OCI-LY7 (cell line): ENCODE measurements at regions not wholly inside any gene's neighbourhood (a gene's known extent, or its start where the extent isn't known, plus 50 kb on each side); places are given as distances from the start of the nearest gene placed in this dataset.

Experiments
- BruUV-seq: library from RNA; stranded (reverse); fragments of 400-500 nt; replicated peaks from 2 replicates; lab custom pipeline; 2021; lab: Mats Ljungman, UMichigan
- CTCF ChIA-PET: fragments of 300-600 bp; sonication (Branson Sonifier 250); formaldehyde crosslinking; loops from one replicate; lab custom pipeline; 2022; ENCODE audit warnings: antibody characterized with exemption; ENCODE audit not compliant: unreplicated experiment; lab: Charles Lee
- POLR2A ChIA-PET: fragments of 300-600 bp; sonication (Branson Sonifier 250); formaldehyde crosslinking; loops from one replicate; lab custom pipeline; 2022; ENCODE audit warnings: antibody characterized with exemption; lab: Charles Lee
- DNase-seq: peaks from one replicate; pipeline ENCODE4 v3.0.0-alpha.2; 2015; ENCODE audit warnings: low spot score
- H2AFZ ChIP-seq: fragments of 200-600 bp; sonication (generic), shearing (Covaris generic); 2 replicates; pipeline ENCODE4 v1.6.1; 2014; ENCODE audit warnings: mild to moderate bottlenecking, antibody characterized with exemption, low read length, moderate library complexity
- H3K27ac ChIP-seq: fragments of 200-600 bp; sonication (generic); 2 replicates; pipeline ENCODE4 v1.5.1; 2014; ENCODE audit warnings: mixed run types, low read depth, mild to moderate bottlenecking, moderate library complexity, low read length, inconsistent platforms; ENCODE audit not compliant: poor library complexity, severe bottlenecking
- H3K36me3 ChIP-seq: fragments of 200-600 bp; sonication (generic); 2 replicates; pipeline ENCODE4 v1.6.1; 2014; ENCODE audit warnings: mild to moderate bottlenecking, antibody characterized with exemption, low read length, moderate library complexity, mixed read lengths; ENCODE audit not compliant: insufficient read depth
- H3K4me1 ChIP-seq: fragments of 200-600 bp; sonication (generic); 2 replicates; pipeline ENCODE4 v1.5.1; 2014; ENCODE audit warnings: mild to moderate bottlenecking, low read length; ENCODE audit not compliant: insufficient read depth, poor library complexity, severe bottlenecking
- H3K4me2 ChIP-seq: fragments of 200-600 bp; sonication (generic); 2 replicates; pipeline ENCODE4 v1.6.1; 2014; ENCODE audit warnings: mild to moderate bottlenecking, low read length
- H3K4me3 ChIP-seq: fragments of 200-600 bp; sonication (generic); 2 replicates; pipeline ENCODE4 v1.5.1; 2014; ENCODE audit warnings: mild to moderate bottlenecking, low read depth, low read length; ENCODE audit not compliant: poor library complexity, severe bottlenecking
- H3K79me2 ChIP-seq: fragments of 200-600 bp; sonication (generic); 2 replicates; pipeline ENCODE4 v1.6.1; 2016; ENCODE audit warnings: low read depth, mild to moderate bottlenecking, low read length, moderate library complexity, mixed read lengths; ENCODE audit not compliant: insufficient read depth
- H3K9me2 ChIP-seq: fragments of 200-600 bp; sonication (generic); 2 replicates; pipeline ENCODE4 v1.6.1; 2016; ENCODE audit warnings: mild to moderate bottlenecking, low read length, mixed read lengths; ENCODE audit not compliant: insufficient read depth
- H3K9me3 ChIP-seq: fragments of 200-600 bp; sonication (generic); 2 replicates; pipeline ENCODE4 v1.6.1; 2014; ENCODE audit warnings: mild to moderate bottlenecking, mixed run types, low read length, mixed read lengths
- H4K20me1 ChIP-seq: fragments of 200-600 bp; sonication (generic); 2 replicates; pipeline ENCODE4 v1.6.1; 2014; ENCODE audit warnings: mild to moderate bottlenecking, antibody characterized with exemption, low read length, moderate library complexity, mixed read lengths; ENCODE audit not compliant: insufficient read depth
- EZH2phosphoT487 ChIP-seq: fragments of 200-600 bp; sonication (generic); IDR thresholded peaks from 2 replicates; pipeline ENCODE4 v1.6.1; 2018; ENCODE audit warnings: low read depth, borderline replicate concordance, mild to moderate bottlenecking, mixed run types, antibody characterized with exemption, low read length, moderate library complexity, mixed read lengths
- intact Hi-C: fragments of 100-400 bp; cut with micrococcal nuclease; formaldehyde crosslinking; loops from one replicate; pipeline ENCODE4 v1.10.0; 2022; ENCODE audit not compliant: unreplicated experiment
- TF ChIP-seq, protein P1 (sequence below): fragments of 200-600 bp; sonication (generic); conservative IDR thresholded peaks from 2 replicates; pipeline ENCODE4 v1.5.1; 2014; ENCODE audit warnings: mild to moderate bottlenecking, antibody characterized with exemption, low read length, moderate library complexity, mixed read lengths

DNA sequence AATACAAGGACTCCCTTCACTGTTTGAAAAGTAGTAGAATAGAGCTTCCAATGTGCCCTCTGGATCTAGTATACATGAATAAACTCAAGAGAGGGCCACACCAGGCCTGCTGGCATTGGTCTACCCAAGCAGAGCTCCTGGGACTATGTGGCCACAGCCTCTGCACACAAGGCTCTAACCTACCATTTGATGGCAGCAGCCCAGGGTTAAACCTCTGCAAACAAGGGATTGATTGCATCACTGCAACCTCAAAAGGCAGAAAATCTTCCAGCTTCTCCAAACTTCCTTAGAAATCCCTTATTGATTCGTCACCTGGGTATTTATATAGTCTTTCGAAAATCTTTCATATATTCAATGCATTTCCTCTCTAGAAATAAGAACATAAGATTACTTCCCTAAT lies 147.6 kb upstream of the SETBP1 start:
- H3K4me1 ChIP-seq: no peaks in the 10 kb centered on the region
- CTCF ChIA-PET: no interaction called here
- H3K4me2 ChIP-seq: no peak overlapping the region
- intact Hi-C loops: no loop called here
- H2AFZ ChIP-seq: no peak overlapping the region
- H4K20me1 ChIP-seq: no peaks in the 10 kb centered on the region
- no peaks in the 10 kb centered on the region for H3K79me2 ChIP-seq
- H3K9me2 ChIP-seq: no peaks in the 10 kb centered on the region
- POLR2A ChIA-PET: no interaction called here
- no peaks in the 10 kb centered on the region for H3K36me3 ChIP-seq
- no peak for DNase-seq
- no peaks in the 10 kb centered on the region for H3K9me3 ChIP-seq
- no peak overlapping the region for H3K27ac ChIP-seq
- H3K4me3 ChIP-seq: no peak overlapping the region
- no TSS peak for BruUV-seq
- no peak for TF ChIP-seq EZH2phosphoT487
- TF ChIP-seq, protein P1, sequence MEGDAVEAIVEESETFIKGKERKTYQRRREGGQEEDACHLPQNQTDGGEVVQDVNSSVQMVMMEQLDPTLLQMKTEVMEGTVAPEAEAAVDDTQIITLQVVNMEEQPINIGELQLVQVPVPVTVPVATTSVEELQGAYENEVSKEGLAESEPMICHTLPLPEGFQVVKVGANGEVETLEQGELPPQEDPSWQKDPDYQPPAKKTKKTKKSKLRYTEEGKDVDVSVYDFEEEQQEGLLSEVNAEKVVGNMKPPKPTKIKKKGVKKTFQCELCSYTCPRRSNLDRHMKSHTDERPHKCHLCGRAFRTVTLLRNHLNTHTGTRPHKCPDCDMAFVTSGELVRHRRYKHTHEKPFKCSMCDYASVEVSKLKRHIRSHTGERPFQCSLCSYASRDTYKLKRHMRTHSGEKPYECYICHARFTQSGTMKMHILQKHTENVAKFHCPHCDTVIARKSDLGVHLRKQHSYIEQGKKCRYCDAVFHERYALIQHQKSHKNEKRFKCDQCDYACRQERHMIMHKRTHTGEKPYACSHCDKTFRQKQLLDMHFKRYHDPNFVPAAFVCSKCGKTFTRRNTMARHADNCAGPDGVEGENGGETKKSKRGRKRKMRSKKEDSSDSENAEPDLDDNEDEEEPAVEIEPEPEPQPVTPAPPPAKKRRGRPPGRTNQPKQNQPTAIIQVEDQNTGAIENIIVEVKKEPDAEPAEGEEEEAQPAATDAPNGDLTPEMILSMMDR: no peak

DNA sequence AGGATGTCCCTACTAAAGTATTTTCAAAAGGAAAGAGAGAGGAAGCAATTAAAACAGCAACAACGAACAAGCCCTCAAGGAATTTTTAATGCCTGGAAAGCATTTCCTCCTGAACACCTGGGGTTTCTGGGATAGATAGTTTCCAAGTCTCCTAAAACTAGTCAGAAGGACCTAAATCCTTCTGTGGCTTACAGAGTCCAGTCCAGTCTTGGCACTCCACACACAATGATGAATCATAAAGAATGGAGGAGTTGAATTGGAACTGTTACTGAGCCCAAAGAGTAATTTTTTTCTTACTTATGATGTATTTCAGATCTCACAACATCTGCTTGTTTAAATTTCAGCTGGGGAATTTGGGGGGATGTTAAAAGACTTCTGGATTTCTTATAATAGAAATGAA lies 144.6 kb upstream of the SETBP1 start:
- H3K4me1 ChIP-seq: no peaks in the 10 kb centered on the region
- DNase-seq: no peak
- BruUV-seq: no TSS peak
- H3K4me3 ChIP-seq: no peak overlapping the region
- no peak overlapping the region for H3K4me2 ChIP-seq
- CTCF ChIA-PET: no interaction called here
- POLR2A ChIA-PET: no interaction called here
- no peaks in the 10 kb centered on the region for H3K79me2 ChIP-seq
- H3K27ac ChIP-seq: no peak overlapping the region
- H3K36me3 ChIP-seq: no peaks in the 10 kb centered on the region
- H2AFZ ChIP-seq: no peak overlapping the region
- no peaks in the 10 kb centered on the region for H3K9me2 ChIP-seq
- no peak for TF ChIP-seq EZH2phosphoT487
- TF ChIP-seq, protein P1: no peak
- intact Hi-C loops: no loop called here
- H4K20me1 ChIP-seq: no peaks in the 10 kb centered on the region
- H3K9me3 ChIP-seq: no peaks in the 10 kb centered on the region

DNA sequence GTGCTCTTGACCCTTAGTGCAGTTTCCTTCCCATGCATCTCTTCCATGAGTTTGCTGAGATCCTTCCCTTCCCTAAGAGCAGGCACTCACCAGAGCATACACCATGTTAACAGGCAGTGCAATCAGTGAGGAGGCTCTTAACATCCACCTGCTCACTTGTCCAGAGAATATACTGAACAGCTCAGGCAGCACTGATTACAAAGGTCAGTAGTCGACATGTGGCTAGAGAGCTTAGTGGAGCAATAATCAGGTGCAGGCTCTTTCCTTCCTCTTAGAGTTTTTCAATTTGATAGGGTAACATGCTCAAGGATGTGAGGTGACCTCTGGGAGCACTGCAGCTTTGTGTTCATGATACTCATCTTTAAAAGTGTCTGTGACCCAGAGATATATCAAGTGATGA lies 144.1 kb upstream of the SETBP1 start:
- intact Hi-C loops: no loop called here
- H2AFZ ChIP-seq: no peak overlapping the region
- no peaks in the 10 kb centered on the region for H3K9me2 ChIP-seq
- ChIA-PET CTCF (no interaction called here), POLR2A (no interaction called here)
- no peaks in the 10 kb centered on the region for H3K79me2 ChIP-seq
- no peak overlapping the region for H3K4me3 ChIP-seq
- H3K4me2 ChIP-seq: no peak overlapping the region
- H3K4me1 ChIP-seq: no peaks in the 10 kb centered on the region
- no peaks in the 10 kb centered on the region for H4K20me1 ChIP-seq
- no peaks in the 10 kb centered on the region for H3K36me3 ChIP-seq
- BruUV-seq: no TSS peak
- H3K27ac ChIP-seq: no peak overlapping the region
- DNase-seq: no peak
- no peaks in the 10 kb centered on the region for H3K9me3 ChIP-seq
- TF ChIP-seq, protein P1: no peak
- no peak for TF ChIP-seq EZH2phosphoT487
